ENCODE measurements at regions not wholly inside any gene's neighbourhood (a gene's known extent, or its start where the extent isn't known, plus 50 kb on each side); places are given as distances from the start of the nearest gene placed in this dataset.

DNA sequence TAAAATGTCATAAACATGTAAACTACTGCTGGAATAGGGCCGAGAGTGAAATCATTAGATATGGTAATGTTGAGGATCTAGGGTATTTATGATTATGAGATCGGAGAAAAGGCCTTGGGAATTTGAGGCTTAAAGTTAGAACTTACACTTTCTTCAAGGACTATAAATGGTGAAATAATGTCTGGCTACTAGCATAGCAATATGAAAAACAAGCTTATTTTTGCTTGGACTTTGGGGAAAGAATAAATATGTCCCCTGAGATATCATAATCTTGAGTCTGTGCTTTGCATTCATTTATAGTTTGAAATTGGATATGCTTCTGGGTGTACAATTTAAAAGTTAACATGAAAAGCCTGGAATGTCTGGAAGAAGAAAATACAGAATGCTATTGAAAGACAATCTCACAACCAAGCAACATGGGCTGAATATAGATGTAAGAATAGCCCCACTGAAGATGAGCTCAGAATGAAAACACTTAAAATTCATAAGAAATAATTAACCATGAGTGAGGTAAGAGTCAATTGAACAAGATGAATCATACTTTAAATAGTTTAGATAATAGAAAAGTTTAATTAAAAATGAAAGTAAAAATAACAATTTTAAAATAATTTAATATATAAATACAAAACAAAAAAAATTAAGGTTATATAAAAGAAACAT lies 1555.4 kb upstream of the MIR17HG start:
- TF ChIP-seq EZH2phosphoT487 (IDR thresholded peaks at IDR 0.05): no peak
- no peak for TF ChIP-seq EZH2 (IDR thresholded peaks at IDR 0.05)
- TF ChIP-seq, protein P1, sequence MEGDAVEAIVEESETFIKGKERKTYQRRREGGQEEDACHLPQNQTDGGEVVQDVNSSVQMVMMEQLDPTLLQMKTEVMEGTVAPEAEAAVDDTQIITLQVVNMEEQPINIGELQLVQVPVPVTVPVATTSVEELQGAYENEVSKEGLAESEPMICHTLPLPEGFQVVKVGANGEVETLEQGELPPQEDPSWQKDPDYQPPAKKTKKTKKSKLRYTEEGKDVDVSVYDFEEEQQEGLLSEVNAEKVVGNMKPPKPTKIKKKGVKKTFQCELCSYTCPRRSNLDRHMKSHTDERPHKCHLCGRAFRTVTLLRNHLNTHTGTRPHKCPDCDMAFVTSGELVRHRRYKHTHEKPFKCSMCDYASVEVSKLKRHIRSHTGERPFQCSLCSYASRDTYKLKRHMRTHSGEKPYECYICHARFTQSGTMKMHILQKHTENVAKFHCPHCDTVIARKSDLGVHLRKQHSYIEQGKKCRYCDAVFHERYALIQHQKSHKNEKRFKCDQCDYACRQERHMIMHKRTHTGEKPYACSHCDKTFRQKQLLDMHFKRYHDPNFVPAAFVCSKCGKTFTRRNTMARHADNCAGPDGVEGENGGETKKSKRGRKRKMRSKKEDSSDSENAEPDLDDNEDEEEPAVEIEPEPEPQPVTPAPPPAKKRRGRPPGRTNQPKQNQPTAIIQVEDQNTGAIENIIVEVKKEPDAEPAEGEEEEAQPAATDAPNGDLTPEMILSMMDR (IDR thresholded peaks at IDR 0.05): no peak

All from neural progenitor cell (in vitro differentiated cells).